GM12875 (cell line): ENCODE measurements at regions not wholly inside any gene's neighbourhood (a gene's known extent, or its start where the extent isn't known, plus 50 kb on each side); places are given as distances from the start of the nearest gene placed in this dataset.

ENCODE experiments used
- H3K4me3 ChIP-seq: one replicate; pipeline ENCODE4 v1.5.1; 2011; ENCODE audit warnings: low read depth, low read length, control low read depth
- TF ChIP-seq, protein P1 (sequence below): IDR thresholded peaks from 2 replicates; pipeline ENCODE4 v1.5.1; 2011; ENCODE audit warnings: low read depth, mild to moderate bottlenecking, control low read depth, inconsistent platforms, low read length, moderate library complexity, borderline replicate concordance; ENCODE audit not compliant: insufficient read depth

DNA sequence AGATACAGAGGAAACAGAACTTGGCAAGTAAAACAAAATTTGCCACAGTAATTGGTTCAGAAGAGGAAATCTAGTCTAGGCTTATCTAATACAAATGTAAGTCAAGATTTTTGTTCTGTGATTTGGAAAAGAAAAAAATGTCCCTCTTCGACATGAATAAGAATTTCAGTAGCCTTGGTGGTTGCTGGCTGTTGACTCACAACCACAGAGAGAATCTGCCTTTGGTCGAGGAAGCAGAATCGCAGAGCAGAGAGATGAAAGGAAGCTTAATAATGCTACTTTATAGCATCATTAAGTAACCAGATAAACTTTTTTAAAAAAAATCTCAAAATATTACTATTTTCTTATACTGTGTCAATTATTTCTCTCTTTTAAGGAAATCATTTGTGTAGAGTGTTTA, 1096.6 kb downstream of the FLRT2 start:
- TF ChIP-seq, protein P1, sequence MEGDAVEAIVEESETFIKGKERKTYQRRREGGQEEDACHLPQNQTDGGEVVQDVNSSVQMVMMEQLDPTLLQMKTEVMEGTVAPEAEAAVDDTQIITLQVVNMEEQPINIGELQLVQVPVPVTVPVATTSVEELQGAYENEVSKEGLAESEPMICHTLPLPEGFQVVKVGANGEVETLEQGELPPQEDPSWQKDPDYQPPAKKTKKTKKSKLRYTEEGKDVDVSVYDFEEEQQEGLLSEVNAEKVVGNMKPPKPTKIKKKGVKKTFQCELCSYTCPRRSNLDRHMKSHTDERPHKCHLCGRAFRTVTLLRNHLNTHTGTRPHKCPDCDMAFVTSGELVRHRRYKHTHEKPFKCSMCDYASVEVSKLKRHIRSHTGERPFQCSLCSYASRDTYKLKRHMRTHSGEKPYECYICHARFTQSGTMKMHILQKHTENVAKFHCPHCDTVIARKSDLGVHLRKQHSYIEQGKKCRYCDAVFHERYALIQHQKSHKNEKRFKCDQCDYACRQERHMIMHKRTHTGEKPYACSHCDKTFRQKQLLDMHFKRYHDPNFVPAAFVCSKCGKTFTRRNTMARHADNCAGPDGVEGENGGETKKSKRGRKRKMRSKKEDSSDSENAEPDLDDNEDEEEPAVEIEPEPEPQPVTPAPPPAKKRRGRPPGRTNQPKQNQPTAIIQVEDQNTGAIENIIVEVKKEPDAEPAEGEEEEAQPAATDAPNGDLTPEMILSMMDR, result no peak
- H3K4me3 ChIP-seq, result no peak overlapping the region

GRCh38 chr14:86625637-86626036, 1095.7 kb downstream of the FLRT2 start:
- TF ChIP-seq, protein P1, result no peak
- H3K4me3 ChIP-seq, result no peak overlapping the region

DNA sequence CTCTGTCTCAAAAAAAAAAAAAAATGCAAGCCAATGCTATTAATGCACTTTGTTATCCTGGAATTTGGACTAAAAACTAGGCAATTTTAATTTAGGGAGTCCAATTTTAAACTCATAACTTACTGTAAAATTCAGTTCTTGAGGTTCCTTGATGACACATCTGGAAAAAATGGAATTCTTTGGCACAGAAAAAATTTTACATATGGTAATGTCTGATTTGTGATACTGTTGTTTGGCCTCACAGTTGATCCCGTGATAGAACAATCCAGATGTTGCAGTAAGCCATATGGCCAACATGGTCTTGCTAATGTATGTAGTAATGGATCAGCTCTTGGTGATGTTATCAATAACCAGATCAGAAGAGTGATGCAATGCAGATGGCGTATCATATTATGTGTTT, 1089.8 kb downstream of the FLRT2 start:
- H3K4me3 ChIP-seq, result no peak overlapping the region
- TF ChIP-seq, protein P1, result no peak

DNA sequence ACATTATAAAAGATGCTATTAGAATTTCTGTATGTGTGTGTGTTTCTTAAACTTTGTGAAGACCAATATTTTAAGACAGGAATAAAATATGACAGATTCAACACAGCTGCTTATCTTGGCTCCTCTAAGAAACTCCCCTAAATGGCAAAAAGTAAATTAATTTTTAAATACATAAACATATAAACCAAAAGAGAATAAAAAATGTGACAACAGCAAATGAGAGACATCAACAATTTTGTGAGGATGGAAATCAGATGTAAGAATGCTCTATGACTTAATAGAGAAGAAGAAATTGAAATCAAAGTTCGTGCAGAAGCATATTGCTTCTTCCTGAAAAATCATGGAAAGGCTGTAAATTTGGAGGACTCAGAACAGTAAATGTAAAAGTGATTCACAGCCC, 1083.8 kb downstream of the FLRT2 start:
- no peak overlapping the region for H3K4me3 ChIP-seq
- TF ChIP-seq, protein P1, result no peak

DNA sequence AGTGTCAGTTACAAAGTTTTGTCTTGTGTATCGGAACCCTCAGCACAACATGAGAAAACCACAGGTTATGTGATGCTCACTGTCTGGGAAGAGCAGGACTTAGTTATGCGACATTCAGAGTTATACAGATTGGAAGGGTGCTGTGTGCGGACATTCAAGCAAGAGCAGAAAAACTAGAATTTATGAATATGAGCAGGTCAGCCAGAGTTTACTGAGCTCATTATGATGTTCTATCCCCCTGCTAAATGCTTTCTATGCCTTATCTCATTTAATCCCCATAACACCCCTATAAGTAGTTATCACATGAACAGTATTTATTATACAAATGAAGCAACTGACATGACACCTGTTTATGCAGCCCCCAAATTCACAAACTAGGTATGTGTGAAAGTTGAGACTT, 1083.2 kb downstream of the FLRT2 start:
- TF ChIP-seq, protein P1, result no peak
- no peak overlapping the region for H3K4me3 ChIP-seq

GRCh38 chr14:86604561-86604960, 1074.6 kb downstream of the FLRT2 start:
- TF ChIP-seq, protein P1, result no peak
- no peak overlapping the region for H3K4me3 ChIP-seq

DNA sequence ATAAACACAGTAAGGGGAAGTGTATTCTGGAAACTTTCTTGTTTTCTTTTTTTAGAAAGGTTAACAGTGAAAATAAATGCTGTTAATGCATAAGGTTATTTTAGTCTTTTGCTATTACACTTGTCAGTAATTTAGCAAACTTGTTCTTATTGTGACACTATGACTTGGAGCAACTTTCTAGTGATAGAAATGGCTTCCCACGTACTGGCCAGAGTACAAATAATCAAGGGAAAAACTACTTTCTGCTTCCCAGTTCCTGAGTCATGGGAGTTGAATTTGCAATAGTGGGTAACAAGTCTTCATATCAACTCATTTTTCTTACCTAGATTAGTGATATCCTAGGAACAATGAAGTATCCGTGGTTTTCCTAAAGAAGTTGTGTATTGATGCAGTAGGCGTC, 1072.3 kb downstream of the FLRT2 start:
- no peak overlapping the region for H3K4me3 ChIP-seq
- TF ChIP-seq, protein P1, result no peak
